NCI-H226 (cell line): ENCODE measurements at regions not wholly inside any gene's neighbourhood (a gene's known extent, or its start where the extent isn't known, plus 50 kb on each side); places are given as distances from the start of the nearest gene placed in this dataset.
A peak's percentile ranks its signal among the peaks of the same experiment; 100 is the strongest.

ENCODE experiments used
- DNase-seq: peaks from one replicate; pipeline ENCODE4 v3.0.0-alpha.2; 2015

GRCh38 chr11:97336064-97336463, 946.3 kb downstream of the JRKL start:
- no peak for DNase-seq

DNA sequence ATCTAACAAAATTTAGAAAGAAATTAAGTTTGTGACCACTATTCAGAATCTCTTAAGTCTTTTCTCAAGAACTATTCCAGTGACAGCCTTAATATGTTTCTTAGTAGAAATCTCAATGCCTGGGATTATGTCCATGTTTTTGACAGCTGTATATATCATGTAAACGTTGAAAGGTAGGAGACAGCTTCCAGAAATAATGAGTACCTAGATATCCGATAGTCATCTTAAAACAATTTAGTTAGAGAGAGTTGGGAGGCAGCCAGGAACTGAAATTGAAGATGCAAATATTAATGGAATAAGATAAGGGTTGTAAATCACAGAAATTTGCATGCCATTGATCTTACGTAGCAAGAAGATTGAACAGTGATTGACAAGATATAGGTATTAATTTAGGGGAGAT, 955.2 kb downstream of the JRKL start:
- no peak for DNase-seq

DNA sequence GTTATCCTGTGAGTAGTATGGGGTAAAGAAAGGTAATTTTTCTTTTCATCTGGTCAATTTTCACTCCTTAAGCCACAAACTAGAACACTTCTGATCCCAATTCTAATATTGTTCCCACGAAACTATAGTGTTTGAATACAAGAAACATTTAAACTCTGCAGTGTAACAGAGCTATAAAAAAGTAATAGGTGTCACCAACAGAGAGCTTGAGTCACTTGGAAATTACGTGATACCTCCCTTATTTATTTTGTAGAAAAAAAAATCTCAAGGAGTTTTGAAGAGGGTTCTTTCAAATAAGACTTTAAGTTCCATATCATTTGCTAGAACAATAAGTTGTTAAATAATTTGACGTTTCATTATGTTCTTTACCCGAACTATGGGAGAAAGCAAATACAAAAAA, 959.4 kb downstream of the JRKL start:
- no peak for DNase-seq

- DNase-seq = no peak
Observed at GRCh38 chr11:97351939-97352338, 962.1 kb downstream of the JRKL start.

- no peak for DNase-seq
Observed at GRCh38 chr11:97354026-97354425, 964.2 kb downstream of the JRKL start.

GRCh38 chr11:97354576-97354975, 964.8 kb downstream of the JRKL start:
- DNase-seq = no peak

- DNase-seq = no peak
Observed at GRCh38 chr11:97355230-97355629, 965.4 kb downstream of the JRKL start.

DNA sequence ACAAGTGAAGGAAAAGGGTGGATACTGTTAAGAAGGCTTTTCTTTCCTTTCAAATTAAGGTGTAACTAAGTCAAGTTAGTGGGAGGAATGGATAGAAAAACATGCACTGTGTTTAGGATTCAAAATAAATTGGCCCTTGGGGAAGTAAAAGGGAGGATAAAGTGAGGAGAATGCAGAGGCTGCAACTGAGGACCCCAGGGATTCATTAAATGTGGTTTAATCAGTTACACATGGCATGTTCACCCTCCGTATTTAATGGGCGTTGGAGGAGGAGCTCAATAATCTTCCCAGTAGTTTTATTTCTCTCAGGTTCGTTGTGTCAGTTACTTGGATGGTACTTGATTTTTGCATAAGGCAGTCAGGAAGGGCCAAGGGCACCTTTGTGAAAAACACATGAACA, 966.3 kb downstream of the JRKL start:
- DNase-seq = no peak

DNA sequence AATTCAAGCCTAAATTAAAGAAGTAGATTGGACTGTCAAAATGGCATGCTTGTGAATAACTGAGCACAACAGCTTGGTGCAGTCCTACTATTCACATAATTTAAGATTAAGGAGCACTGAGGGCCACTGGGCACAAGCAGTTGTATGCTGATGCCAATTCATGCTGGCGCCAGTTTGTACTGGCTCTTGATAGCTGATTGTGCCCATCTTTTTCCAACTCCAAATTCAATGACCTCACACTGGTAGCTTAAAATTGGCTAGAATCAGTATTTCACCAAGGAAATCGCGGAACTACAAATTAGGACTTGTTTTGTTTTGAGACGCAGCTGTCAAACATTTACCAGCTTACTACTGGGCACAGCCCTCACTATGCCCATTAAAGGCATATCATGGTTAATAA, 969.2 kb downstream of the JRKL start:
- no peak for DNase-seq

DNA sequence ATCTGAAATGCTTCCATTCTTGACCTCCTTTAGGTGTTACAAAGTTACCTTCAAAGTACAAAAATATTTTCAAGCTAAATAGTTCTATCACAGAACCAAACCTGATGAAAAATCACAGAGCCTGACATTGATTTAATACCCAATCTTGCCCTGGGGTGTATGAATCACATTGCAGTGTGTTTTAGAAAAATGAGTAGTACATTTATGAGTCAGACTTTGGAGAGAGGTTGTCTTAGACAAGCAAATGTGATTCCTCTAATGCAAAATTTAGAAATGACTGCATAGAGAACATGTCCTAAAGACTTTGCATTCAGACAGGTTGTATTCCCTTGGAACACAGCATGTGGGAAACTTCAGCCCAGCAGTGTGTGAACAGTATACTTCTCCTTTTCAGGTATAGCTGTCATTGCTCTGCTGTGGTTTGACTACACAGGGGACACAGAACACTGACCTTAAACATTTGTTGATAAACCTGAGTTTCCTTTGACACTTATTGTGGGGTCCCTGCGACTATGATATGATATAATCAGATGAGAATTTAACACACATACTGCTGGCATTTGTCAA, 972.1 kb downstream of the JRKL start:
- DNase-seq = peak; percentile 68

DNA sequence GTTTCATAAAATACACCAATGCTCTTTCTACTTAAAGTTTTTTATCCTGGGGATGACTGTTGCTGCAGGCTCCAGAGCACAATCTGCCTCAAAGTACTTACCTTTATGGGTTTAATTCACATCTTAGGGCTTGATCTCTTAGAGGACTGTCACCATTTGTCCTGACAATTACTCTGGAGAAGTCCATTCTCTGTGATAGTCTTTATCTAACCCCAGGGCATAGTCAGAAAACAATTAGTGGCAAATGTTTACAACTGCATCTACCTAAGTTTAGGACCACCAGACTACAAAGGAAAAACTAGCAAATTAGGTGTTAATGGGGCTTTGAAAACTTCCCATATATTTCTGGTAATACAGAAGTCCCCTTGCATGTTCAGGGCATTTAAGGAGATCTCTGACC, 973.5 kb downstream of the JRKL start:
- no peak for DNase-seq

DNA sequence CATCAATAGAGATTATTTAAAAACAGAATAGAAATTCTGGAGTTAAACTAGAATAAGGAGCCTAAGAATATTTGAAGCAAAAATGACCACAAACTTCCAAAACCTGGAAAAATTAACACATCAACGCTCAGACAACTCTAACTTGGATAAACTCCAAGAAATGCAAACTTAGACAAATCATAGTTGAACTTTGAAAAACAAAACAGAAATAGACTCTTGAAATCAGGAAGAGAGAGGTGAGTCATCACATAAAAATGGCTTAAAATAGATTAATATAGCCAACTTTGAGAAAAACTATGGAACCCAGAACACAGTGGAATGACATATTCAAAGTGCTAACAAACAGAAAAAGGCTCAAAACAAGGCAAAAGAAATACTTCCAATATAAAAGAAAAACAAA, 974.2 kb downstream of the JRKL start:
- peak; percentile 22 for DNase-seq

DNA sequence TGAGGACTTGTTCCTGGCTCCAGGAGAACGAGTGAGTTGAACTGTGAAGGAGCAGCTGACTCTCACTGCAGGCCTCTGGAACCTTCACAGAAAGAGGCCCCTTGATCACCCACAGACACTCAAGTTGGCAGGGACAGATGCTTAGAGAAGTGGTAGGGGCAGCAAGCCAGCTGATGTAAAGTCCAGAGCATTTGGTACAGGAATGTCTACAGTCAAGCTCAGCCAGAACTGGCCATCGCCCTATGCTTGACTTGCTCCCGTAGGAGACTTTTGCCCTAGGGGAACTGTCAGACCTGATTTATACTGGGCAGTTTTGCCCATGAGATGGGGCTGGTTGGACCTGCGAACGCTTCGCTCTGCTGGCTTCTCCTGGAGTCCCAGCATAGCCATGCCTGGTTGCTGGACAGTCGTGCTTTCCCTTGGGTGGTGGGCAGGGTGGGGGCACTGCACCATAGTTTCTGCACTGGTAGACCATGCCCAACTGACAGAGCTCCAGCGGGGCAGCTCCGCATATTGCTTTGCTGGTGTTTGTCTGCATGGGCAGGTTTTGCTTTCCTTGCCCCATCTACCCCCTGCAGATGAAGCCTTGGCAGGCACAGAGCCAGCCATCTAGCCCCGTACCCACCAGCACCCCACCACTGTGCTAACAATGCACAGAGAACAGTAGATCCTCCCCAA, 977.7 kb downstream of the JRKL start:
- DNase-seq = no peak

GRCh38 chr11:97389270-97389669, 999.5 kb downstream of the JRKL start:
- DNase-seq = no peak

- DNase-seq = no peak
Observed at GRCh38 chr11:97398246-97398645, 1008.4 kb downstream of the JRKL start.

GRCh38 chr11:97409141-97409540, 1019.3 kb downstream of the JRKL start:
- no peak for DNase-seq

GRCh38 chr11:97414801-97415200, 1025.0 kb downstream of the JRKL start:
- DNase-seq = no peak

- no peak for DNase-seq
Observed at GRCh38 chr11:97419729-97420128, 1029.9 kb downstream of the JRKL start.

DNA sequence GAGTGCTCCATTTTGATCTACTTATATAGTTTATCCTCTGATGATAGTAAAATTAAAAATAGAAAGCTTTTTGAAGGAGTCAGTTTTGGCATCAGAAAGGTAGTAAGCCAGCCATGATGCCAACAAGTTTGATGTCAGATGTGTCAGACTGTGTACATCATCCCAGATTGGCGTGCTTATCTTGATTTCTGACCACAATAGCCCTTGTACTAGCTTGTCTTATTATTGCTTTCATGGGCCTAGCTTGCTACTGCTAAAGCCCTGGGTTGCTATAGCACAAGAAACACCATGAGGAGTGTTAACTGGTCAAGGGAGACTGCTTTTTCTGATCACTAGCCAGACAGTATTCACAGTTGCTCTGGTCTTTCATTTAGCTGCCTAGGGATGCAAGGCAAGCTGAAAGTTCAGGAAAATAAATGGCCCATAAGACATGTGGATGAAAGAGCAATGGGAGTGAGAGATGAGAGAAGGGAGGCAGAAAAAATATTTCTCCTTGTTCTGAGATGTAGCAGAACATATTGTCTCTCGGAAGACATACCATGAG, 1038.5 kb downstream of the JRKL start:
- DNase-seq = no peak

DNA sequence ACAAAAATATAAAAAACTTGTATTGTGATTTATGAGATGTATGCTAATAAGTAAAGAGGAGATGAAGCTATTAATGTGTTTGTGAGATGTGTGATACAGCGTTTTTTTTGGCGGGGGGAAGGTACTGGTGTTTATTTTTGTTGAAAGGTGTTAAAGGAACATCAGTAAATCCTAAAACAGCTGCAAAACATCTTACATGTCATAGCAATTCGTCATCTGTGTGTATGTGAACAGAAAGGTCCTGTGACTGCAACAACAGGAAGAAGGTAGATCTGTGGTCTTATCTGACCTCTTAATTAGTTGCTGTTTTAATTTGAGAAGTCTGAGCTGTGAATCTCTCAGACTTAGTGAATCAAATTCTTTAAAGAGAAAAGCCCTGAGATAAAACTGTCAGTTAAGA, 1041.1 kb downstream of the JRKL start:
- DNase-seq = no peak

DNA sequence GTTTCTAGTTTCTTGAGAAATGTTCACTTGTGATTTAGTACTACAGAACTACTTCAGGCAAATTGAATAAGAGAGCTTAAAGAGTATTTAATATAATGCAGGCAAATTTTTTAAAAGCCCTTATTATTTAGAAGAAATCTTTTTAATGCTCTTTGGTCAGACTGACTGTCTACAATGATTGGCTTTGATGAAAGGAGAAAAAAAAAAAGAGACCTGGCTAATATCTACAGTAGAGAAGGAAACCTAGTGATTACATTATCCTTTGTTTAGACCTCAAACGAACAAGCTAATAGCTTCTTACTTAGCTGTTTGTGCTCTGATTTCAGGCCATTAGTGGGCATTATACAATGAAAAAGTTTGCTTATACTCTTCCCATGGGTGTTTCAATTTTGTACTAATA, 1043.1 kb downstream of the JRKL start:
- DNase-seq = no peak

DNA sequence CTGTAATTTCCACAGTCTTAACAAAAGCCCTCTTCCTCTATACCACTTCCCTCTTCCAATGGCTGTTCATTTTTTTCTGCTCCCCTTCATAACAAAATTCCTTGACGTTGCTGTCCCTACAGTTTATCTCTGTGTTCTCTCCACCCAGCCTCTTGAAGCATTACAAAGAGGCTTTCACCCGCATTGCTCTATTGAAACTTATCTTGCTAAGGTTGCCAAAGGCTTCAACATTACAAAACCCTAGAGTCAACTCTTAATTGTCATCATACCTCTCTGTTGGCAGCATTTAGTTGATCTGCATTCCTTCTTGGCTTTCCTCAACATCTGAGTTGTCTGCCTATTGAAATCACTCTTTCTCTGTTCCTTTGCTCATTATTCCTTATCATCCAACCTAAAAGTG, 1055.7 kb downstream of the JRKL start:
- no peak for DNase-seq

GRCh38 chr11:97451441-97451840, 1061.6 kb downstream of the JRKL start:
- DNase-seq = no peak

- DNase-seq = peak; percentile 3
Observed at GRCh38 chr11:97454988-97455387, 1065.2 kb downstream of the JRKL start.

DNA sequence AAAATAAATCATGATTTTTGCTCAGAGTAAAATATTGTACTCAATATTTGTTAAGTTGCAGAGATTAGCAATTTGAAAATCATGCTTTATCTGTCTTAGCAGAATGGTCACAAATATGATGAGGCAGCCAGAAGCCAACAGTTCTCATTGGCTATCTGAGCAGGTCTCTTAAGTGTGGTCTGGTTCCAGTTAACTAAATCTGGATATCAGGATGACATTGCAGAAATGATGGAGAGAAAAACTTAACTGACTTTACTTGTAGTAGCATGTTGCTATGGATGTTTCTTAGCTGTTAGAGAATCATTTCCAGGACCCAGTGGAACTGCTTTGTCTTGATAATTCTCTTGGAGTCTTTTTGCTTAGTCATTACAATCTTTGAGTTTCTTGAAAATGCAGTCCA, 1070.3 kb downstream of the JRKL start:
- no peak for DNase-seq
